Nephron (organoid): ENCODE measurements at regions not wholly inside any gene's neighbourhood (a gene's known extent, or its start where the extent isn't known, plus 50 kb on each side); places are given as distances from the start of the nearest gene placed in this dataset.
A peak's percentile ranks its signal among the peaks of the same experiment; 100 is the strongest.
"Not testable (repeated sequence)": the region's sequence is repeated elsewhere in the genome, so short reads cannot be mapped to it uniquely, and the experiment has no call there.

ENCODE experiments used
- H3K27ac Mint-ChIP-seq, 3 experiments: 2 replicates each; pipeline ENCODE4 v1.8.0; 2020; ENCODE audit warnings: mixed read lengths in 3 of 3, mild to moderate bottlenecking in 2 of 3, moderate library complexity in 1 of 3
- H3K27me3 Mint-ChIP-seq: 2 replicates; pipeline ENCODE4 v1.8.0; 2021; ENCODE audit warnings: low read depth, mild to moderate bottlenecking, moderate library complexity, mixed read lengths
- H3K36me3 Mint-ChIP-seq: 2 replicates; pipeline ENCODE4 v1.8.0; 2020; ENCODE audit warnings: low read depth, mixed read lengths
- H3K4me1 Mint-ChIP-seq: 2 replicates; pipeline ENCODE4 v1.8.0; 2020; ENCODE audit warnings: mixed read lengths
- H3K4me3 Mint-ChIP-seq, 3 experiments: 2 replicates each; pipeline ENCODE4 v1.8.0; 2020; ENCODE audit warnings: mild to moderate bottlenecking in 3 of 3, mixed read lengths in 3 of 3, moderate library complexity in 2 of 3
- H3K9me3 Mint-ChIP-seq: 2 replicates; pipeline ENCODE4 v1.8.0; 2020; ENCODE audit warnings: mixed read lengths
- TF ChIP-seq, protein P1 (sequence below), 3 experiments: fragments of 200-600 bp; sonication (generic); IDR thresholded peaks; one replicate each; pipeline ENCODE4 v1.5.0; 2021; ENCODE audit warnings: antibody characterized with exemption in 3 of 3; ENCODE audit not compliant: unreplicated experiment in 3 of 3

DNA sequence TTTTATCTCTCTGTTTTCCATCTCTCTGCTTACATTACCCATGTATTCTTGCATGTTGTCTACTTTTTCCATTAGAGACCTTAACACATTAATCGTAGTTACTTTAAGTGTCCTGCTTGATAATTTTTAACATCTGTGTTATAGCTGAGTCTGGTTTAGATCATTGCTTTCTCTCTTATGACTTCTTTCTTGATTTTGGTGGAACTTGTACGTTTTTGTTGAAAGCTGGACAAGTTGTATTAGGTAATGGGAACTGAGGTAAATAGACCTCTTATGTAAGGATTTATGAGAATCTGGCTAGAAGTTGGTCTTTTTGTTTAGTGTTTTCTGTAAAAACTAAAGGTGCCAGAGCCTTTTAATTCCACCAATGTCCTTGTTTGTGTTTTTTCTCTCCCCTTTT lies 100.8 kb upstream of the LYZL2 start:
- TF ChIP-seq, protein P1, sequence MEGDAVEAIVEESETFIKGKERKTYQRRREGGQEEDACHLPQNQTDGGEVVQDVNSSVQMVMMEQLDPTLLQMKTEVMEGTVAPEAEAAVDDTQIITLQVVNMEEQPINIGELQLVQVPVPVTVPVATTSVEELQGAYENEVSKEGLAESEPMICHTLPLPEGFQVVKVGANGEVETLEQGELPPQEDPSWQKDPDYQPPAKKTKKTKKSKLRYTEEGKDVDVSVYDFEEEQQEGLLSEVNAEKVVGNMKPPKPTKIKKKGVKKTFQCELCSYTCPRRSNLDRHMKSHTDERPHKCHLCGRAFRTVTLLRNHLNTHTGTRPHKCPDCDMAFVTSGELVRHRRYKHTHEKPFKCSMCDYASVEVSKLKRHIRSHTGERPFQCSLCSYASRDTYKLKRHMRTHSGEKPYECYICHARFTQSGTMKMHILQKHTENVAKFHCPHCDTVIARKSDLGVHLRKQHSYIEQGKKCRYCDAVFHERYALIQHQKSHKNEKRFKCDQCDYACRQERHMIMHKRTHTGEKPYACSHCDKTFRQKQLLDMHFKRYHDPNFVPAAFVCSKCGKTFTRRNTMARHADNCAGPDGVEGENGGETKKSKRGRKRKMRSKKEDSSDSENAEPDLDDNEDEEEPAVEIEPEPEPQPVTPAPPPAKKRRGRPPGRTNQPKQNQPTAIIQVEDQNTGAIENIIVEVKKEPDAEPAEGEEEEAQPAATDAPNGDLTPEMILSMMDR (IDR thresholded peaks at IDR 0.05; ENCODE audit: unreplicated experiment in 3 of 3): no peak
- peaks cover 3% of the 10 kb centered on the region for H3K27me3 Mint-ChIP-seq
- peaks cover 17% of the 10 kb centered on the region for H3K4me1 Mint-ChIP-seq
- H3K9me3 Mint-ChIP-seq: peaks cover 3% of the 10 kb centered on the region
- H3K4me3 Mint-ChIP-seq: no peak overlapping the region
- H3K36me3 Mint-ChIP-seq: no peaks in the 10 kb centered on the region
- peak overlapping the region in 1 of 3 experiments; percentile 29 for H3K27ac Mint-ChIP-seq

DNA sequence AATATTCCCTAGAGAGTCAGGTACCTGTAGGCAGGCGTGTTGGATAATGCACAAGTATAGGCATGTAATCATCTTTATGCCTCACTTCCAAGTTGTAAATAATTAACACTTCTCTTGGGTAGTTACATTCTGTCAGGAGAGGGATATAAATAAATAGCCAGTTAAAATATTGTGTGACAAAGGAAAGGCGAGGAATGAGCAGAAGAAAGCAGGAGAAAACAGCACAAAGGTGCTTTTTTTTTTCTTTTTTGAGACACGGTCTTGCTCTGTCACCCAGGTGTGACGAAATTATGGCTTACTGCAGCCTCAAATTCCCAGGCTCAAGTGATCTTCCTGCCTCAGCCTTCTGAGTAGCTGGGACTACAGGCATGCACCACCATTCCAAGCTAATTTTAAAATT lies 99.2 kb upstream of the LYZL2 start:
- peaks cover 17% of the 10 kb centered on the region for H3K4me1 Mint-ChIP-seq
- TF ChIP-seq, protein P1 (IDR thresholded peaks at IDR 0.05; ENCODE audit: unreplicated experiment in 3 of 3): no peak
- H3K4me3 Mint-ChIP-seq: no peak overlapping the region
- H3K27ac Mint-ChIP-seq: no peak overlapping the region
- no peaks in the 10 kb centered on the region for H3K36me3 Mint-ChIP-seq
- H3K27me3 Mint-ChIP-seq: peaks cover 3% of the 10 kb centered on the region
- H3K9me3 Mint-ChIP-seq: peaks cover 3% of the 10 kb centered on the region

DNA sequence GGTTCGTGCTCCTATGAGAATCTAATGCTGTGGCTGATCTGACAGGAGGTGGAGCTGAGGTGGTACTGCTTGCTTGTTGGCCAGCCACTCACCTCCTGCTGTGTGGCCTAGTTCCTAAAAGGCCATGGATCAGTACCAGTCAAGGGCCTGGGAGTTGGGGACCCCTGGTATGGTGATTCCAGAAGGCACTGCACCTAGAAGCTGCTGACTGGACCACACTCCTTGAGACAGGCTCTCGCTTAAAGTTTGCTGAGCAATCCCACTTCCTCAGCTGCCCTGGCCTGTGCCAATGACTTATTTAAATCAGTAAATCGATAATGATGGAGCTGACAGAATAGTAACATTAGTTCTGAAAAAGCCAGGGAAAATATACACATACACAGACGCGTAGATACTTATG lies 98.6 kb upstream of the LYZL2 start:
- H3K4me3 Mint-ChIP-seq: no peak overlapping the region
- TF ChIP-seq, protein P1 (IDR thresholded peaks at IDR 0.05; ENCODE audit: unreplicated experiment in 3 of 3): no peak
- peaks cover 3% of the 10 kb centered on the region for H3K27me3 Mint-ChIP-seq
- H3K9me3 Mint-ChIP-seq: peaks cover 3% of the 10 kb centered on the region
- H3K4me1 Mint-ChIP-seq: peaks cover 17% of the 10 kb centered on the region
- H3K27ac Mint-ChIP-seq: no peak overlapping the region
- no peaks in the 10 kb centered on the region for H3K36me3 Mint-ChIP-seq

DNA sequence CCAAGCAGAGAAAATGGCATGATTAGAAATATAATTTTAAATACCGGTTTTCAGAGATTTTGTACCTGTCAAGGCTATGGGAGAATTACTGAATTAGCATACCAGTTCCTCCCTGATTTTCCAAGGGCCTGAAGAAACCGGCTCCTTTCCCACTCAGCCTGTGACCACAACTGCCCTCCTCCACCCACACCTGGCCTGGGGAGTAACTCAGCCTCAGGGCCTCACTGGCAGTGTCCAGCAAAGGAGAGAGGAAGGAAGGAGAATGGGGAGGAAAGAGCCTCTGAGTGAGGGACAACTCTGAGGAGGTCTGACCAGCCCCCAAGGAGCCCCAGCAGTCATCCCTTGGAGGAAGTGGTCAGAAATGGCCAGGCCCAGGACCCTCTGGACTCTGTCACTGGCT lies 98.0 kb upstream of the LYZL2 start:
- Mint-ChIP-seq H3K36me3 (no peaks in the 10 kb centered on the region), H3K27me3 (peaks cover 3% of the 10 kb centered on the region), H3K4me3 (no peak overlapping the region), H3K4me1 (peaks cover 17% of the 10 kb centered on the region), H3K9me3 (peaks cover 3% of the 10 kb centered on the region), H3K27ac (no peak overlapping the region)
- TF ChIP-seq, protein P1 (IDR thresholded peaks at IDR 0.05; ENCODE audit: unreplicated experiment in 3 of 3): no peak

DNA sequence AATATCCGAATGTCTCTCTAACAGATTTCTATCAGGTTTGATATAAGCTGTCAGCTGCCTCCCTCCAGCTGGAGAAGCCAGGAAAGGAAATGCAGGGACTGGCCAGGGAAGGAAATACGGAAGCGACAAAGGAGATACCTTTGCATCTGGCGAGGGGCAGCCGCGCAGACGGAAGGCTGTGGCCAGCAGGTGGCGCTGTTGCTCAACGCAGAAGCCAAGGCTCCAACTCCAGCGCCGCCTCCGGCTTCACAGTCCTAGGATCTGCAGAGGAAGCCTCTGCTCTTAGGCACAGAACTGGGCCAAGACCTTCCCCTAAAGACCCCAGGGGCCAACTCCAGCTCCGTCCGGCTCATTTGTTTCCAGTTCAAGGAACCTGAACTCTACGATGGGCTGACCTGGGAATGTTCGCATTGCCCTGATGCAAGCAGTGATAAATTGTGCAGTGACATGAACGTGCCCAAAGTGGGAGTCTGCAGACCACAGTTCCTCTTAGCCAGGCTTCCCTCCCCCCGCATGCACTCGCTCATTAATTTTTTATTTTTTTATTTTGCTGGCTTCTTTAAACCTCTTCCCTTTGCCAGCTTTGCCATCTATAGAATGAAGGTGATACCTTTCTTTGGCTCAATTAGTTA lies 97.3 kb upstream of the LYZL2 start:
- H3K4me3 Mint-ChIP-seq, H3K36me3 Mint-ChIP-seq, H3K27me3 Mint-ChIP-seq, H3K9me3 Mint-ChIP-seq: not testable (repeated sequence)
- H3K27ac Mint-ChIP-seq: peak overlapping the region in 2 of 3 experiments; percentile 18 to 72
- TF ChIP-seq, protein P1 (IDR thresholded peaks at IDR 0.05; ENCODE audit: unreplicated experiment in 3 of 3): peak; percentile 74 to 82 (median 78)
- H3K4me1 Mint-ChIP-seq: peaks cover 17% of the 10 kb centered on the region

DNA sequence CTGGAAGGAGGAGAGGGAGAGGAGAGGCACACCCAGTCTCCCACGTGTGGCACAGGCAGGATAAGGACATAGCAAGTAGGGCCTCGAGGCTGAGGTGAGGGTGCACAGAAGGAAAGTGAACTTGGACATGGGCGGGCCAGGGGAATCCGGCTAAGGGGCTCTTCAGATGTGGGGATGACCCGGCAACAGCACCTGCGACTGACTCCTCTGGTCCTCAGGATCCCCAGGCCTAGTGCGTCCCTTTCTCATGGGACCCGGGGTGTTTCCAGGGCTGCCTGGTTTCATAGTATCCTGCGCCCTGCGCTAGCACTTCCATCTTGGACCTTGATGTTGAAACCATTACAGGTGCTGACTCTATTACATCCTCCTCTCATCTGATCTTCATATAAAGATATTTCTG lies 96.1 kb upstream of the LYZL2 start:
- TF ChIP-seq, protein P1 (IDR thresholded peaks at IDR 0.05; ENCODE audit: unreplicated experiment in 3 of 3): no peak
- H3K4me1 Mint-ChIP-seq: peaks cover 17% of the 10 kb centered on the region
- H3K27me3 Mint-ChIP-seq: peaks cover 3% of the 10 kb centered on the region
- no peak overlapping the region for H3K27ac Mint-ChIP-seq
- no peak overlapping the region for H3K4me3 Mint-ChIP-seq
- H3K9me3 Mint-ChIP-seq: no peaks in the 10 kb centered on the region
- no peaks in the 10 kb centered on the region for H3K36me3 Mint-ChIP-seq
